Adrenal gland (tissue), 9 donors: ENCODE measurements at regions not wholly inside any gene's neighbourhood (a gene's known extent, or its start where the extent isn't known, plus 50 kb on each side); places are given as distances from the start of the nearest gene placed in this dataset.

Source experiments
- DNase-seq, 7 donors: peaks; one replicate each; pipeline ENCODE4 v3.0.0-alpha.2; 2019 to 2020
- H3K27ac ChIP-seq, 5 donors: fragments of 200-600 bp; sonication (generic) in 4 of 5; 1 replicate in 3 of 5; 2 replicates in 2 of 5; pipeline versions ENCODE4 v1.5.1 to v1.8.0; 2016 to 2020; ENCODE audit warnings: mild to moderate bottlenecking in 1 of 5
- H3K27me3 ChIP-seq: fragments of 200-600 bp; 2 replicates; pipeline ENCODE4 v1.8.0; 2021
- H3K36me3 ChIP-seq, 2 donors: fragments of 200-600 bp; replicated peaks in 1 of 2; 1 replicate in 1 of 2; 2 replicates in 1 of 2; pipeline versions ENCODE4 v1.5.1 to v1.8.0; 2018 to 2022
- H3K4me1 ChIP-seq, 2 donors: fragments of 200-600 bp; replicated peaks in 1 of 2; 1 replicate in 1 of 2; 2 replicates in 1 of 2; pipeline versions ENCODE4 v1.5.1 to v1.8.0; 2018 to 2021
- H3K4me3 ChIP-seq, 4 donors: fragments of 200-600 bp; sonication (generic) in 3 of 4; one replicate each; pipeline ENCODE4 v1.5.1; 2016 to 2018
- H3K9me3 ChIP-seq, 3 donors: fragments of 200-600 bp; sonication (generic) in 1 of 3; replicated peaks in 1 of 3; 1 replicate in 2 of 3; 2 replicates in 1 of 3; pipeline versions ENCODE4 v1.5.1 to v1.8.0; 2016 to 2021
- POLR2A ChIP-seq, 2 donors: fragments of 450-650 bp; IDR thresholded peaks; one replicate each; pipeline ENCODE4 v1.6.1; 2017; ENCODE audit warnings: antibody characterized with exemption in 2 of 2, mild to moderate bottlenecking in 2 of 2, moderate library complexity in 1 of 2
- WGBS, 4 donors: extraction: QIAGEN DNeasy Blood & Tissue Kit in 2 of 4; methylation state at CpG; one replicate each; pipeline versions ENCODE4 v1.1.5 to v1.1.7; 2013 to 2017; 5-methylcytosine and 5-hydroxymethylcytosine counted together
- intact Hi-C, 2 donors: fragments of 100-400 bp; cut with DNase I; formaldehyde crosslinking; loops; one replicate each; pipeline versions ENCODE4 v1.14.1 to v1.15.0; 2022 to 2023
- TF ChIP-seq, protein P1 (sequence below), 6 experiments: fragments of 450-650 bp in 4 of 6; fragments of 200-600 bp in 2 of 6; sonication (generic) in 1 of 6; IDR thresholded peaks; 1 replicate in 5 of 6; 2 replicates in 1 of 6; pipeline versions ENCODE4 v1.5.1 to v1.8.0; 2016 to 2021; ENCODE audit warnings: antibody characterized with exemption in 6 of 6, mild to moderate bottlenecking in 2 of 6, moderate library complexity in 1 of 6
- donor health status: healthy with polysubstance abuse.
- donor health status: Bipolar disorder and iron deficiency.
- donor health status: DM: yes; HTN: yes; CAD: no.
- donor health status: DM: no; HTN: no; CAD: no.
- donor health status: DM: no; HTN: no; CAD: no.

- Histone ChIP-seq H3K27ac (no peak overlapping the region), H3K4me1 (no peaks in the 10 kb centered on the region), H3K27me3 (no peaks in the 10 kb centered on the region), H3K9me3 (no peaks in the 10 kb centered on the region), H3K4me3 (no peak overlapping the region), H3K36me3 (no peaks in the 10 kb centered on the region)
- DNase-seq = no peak
- intact Hi-C loops = no loop called here
- TF ChIP-seq POLR2A (IDR thresholded peaks at IDR 0.05) = no peak
- TF ChIP-seq, protein P1, sequence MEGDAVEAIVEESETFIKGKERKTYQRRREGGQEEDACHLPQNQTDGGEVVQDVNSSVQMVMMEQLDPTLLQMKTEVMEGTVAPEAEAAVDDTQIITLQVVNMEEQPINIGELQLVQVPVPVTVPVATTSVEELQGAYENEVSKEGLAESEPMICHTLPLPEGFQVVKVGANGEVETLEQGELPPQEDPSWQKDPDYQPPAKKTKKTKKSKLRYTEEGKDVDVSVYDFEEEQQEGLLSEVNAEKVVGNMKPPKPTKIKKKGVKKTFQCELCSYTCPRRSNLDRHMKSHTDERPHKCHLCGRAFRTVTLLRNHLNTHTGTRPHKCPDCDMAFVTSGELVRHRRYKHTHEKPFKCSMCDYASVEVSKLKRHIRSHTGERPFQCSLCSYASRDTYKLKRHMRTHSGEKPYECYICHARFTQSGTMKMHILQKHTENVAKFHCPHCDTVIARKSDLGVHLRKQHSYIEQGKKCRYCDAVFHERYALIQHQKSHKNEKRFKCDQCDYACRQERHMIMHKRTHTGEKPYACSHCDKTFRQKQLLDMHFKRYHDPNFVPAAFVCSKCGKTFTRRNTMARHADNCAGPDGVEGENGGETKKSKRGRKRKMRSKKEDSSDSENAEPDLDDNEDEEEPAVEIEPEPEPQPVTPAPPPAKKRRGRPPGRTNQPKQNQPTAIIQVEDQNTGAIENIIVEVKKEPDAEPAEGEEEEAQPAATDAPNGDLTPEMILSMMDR (IDR thresholded peaks at IDR 0.05) = no peak
These were observed 429.9 kb downstream of the MTX2 start for GRCh38 chr2:176699098-176699497.

GRCh38 chr2:176699644-176700043 is 430.4 kb downstream of the MTX2 start:
- Histone ChIP-seq H3K4me1 (no peaks in the 10 kb centered on the region), H3K36me3 (no peaks in the 10 kb centered on the region), H3K27me3 (no peaks in the 10 kb centered on the region), H3K27ac (no peak overlapping the region), H3K9me3 (no peaks in the 10 kb centered on the region), H3K4me3 (no peak overlapping the region)
- intact Hi-C loops = no loop called here
- DNase-seq = no peak
- TF ChIP-seq, protein P1 (IDR thresholded peaks at IDR 0.05) = no peak
- TF ChIP-seq POLR2A (IDR thresholded peaks at IDR 0.05) = no peak

GRCh38 chr2:176702131-176702530 is 432.9 kb downstream of the MTX2 start:
- Histone ChIP-seq H3K4me1 (no peaks in the 10 kb centered on the region), H3K27ac (no peak overlapping the region), H3K4me3 (no peak overlapping the region), H3K9me3 (no peaks in the 10 kb centered on the region), H3K27me3 (no peaks in the 10 kb centered on the region), H3K36me3 (no peaks in the 10 kb centered on the region)
- 69 to 100% (median 81%) methylated on average over 1 of the region's 1 CpG for WGBS, 4 donors
- DNase-seq = no peak
- intact Hi-C loops = no loop called here
- no peak for TF ChIP-seq POLR2A (IDR thresholded peaks at IDR 0.05)
- TF ChIP-seq, protein P1 (IDR thresholded peaks at IDR 0.05) = no peak

- Histone ChIP-seq H3K4me3 (no peak overlapping the region), H3K27ac (no peak overlapping the region), H3K27me3 (no peaks in the 10 kb centered on the region), H3K9me3 (no peaks in the 10 kb centered on the region), H3K36me3 (no peaks in the 10 kb centered on the region), H3K4me1 (no peaks in the 10 kb centered on the region)
- intact Hi-C loops = no loop called here
- TF ChIP-seq, protein P1 (IDR thresholded peaks at IDR 0.05) = no peak
- no peak for TF ChIP-seq POLR2A (IDR thresholded peaks at IDR 0.05)
- DNase-seq = no peak
- 21 to 42% (median 35%) methylated on average over 3 of the region's 3 CpGs for WGBS, 4 donors
These were observed 435.1 kb downstream of the MTX2 start for GRCh38 chr2:176704282-176704858.
